Epithelial cell of prostate (primary cell): ENCODE measurements at regions not wholly inside any gene's neighbourhood (a gene's known extent, or its start where the extent isn't known, plus 50 kb on each side); places are given as distances from the start of the nearest gene placed in this dataset.
"Not testable (repeated sequence)": the region's sequence is repeated elsewhere in the genome, so short reads cannot be mapped to it uniquely, and the experiment has no call there.

ENCODE experiments used
- DNase-seq: peaks from one replicate; pipeline ENCODE4 v3.0.0-alpha.2; 2011; ENCODE audit warnings: low read depth, low spot score
- H3K27ac ChIP-seq: fragments of 450-650 bp; 2 replicates; pipeline ENCODE4 v1.5.1; 2017; ENCODE audit warnings: mild to moderate bottlenecking

GRCh38 chr3:40921251-40921650 lies 278.1 kb upstream of the CTNNB1 start:
- no peak for DNase-seq
- no peak overlapping the region for H3K27ac ChIP-seq

DNA sequence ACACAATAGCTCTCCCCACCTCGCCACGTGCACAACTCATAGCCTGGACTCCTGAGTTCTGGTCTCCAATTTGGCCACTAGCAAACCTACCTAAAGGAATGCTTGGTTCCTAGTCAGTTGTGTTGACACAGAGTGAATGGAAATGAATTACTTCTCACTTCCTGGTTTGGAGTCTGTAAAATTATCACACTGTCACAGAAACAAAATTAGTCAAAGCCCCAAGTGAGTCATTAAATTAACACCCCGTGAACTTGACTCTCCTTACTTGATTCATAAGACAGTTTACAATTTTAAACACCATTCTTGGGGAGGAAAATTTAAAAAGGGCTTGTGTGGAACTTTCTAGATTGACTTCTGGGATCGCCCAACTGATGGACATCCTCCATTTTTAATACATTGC lies 276.2 kb upstream of the CTNNB1 start:
- no peak overlapping the region for H3K27ac ChIP-seq
- DNase-seq, result no peak

GRCh38 chr3:40923651-40924050 lies 275.7 kb upstream of the CTNNB1 start:
- DNase-seq, result no peak
- no peak overlapping the region for H3K27ac ChIP-seq

- H3K27ac ChIP-seq, result no peak overlapping the region
- DNase-seq, result no peak
These were observed 274.7 kb upstream of the CTNNB1 start for GRCh38 chr3:40924559-40925141.

GRCh38 chr3:40925231-40925630 lies 274.1 kb upstream of the CTNNB1 start:
- H3K27ac ChIP-seq, result no peak overlapping the region
- no peak for DNase-seq

DNA sequence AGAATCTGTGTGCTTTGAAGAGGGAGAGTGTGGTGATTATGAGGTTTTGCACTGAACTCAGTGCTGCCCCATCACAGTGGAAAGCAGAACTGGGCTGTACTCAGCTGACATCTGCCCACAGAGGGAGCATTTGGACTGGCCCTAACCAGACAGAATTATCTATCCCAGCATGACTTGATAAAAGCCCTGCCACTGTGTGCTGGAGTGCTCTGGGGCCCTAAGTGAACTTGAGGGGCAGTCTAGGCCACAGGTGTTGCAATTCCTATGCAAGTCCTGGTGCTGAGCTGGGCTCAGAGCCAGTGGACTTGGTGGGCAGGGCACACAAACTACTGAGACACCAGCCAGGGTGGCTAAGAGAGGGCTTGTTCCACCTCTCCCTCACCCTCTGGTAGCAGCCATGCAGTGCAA lies 269.2 kb upstream of the CTNNB1 start:
- no peak overlapping the region for H3K27ac ChIP-seq
- no peak for DNase-seq

GRCh38 chr3:40930756-40931155 lies 268.5 kb upstream of the CTNNB1 start:
- no peak for DNase-seq
- H3K27ac ChIP-seq, result no peak overlapping the region

DNA sequence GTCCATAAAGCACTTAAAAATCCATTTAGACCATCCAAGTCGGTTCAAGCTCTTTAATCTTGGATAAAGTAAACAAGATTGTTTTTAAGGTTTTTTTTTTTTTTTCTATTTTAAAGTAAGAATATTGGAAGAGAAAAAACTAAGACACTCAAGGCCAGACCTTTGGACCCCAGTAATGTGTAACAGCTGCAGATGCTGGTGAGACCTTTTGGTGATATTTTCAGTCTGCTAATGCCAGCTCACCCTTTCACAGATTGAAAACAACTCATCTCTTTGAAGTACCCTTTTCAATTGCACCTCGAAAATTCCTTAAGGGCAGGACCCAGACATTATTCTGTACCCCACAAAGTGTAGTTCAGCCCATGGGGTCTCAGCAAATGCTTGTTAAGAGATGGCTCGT lies 260.7 kb upstream of the CTNNB1 start:
- DNase-seq, result no peak
- H3K27ac ChIP-seq, result no peak overlapping the region

DNA sequence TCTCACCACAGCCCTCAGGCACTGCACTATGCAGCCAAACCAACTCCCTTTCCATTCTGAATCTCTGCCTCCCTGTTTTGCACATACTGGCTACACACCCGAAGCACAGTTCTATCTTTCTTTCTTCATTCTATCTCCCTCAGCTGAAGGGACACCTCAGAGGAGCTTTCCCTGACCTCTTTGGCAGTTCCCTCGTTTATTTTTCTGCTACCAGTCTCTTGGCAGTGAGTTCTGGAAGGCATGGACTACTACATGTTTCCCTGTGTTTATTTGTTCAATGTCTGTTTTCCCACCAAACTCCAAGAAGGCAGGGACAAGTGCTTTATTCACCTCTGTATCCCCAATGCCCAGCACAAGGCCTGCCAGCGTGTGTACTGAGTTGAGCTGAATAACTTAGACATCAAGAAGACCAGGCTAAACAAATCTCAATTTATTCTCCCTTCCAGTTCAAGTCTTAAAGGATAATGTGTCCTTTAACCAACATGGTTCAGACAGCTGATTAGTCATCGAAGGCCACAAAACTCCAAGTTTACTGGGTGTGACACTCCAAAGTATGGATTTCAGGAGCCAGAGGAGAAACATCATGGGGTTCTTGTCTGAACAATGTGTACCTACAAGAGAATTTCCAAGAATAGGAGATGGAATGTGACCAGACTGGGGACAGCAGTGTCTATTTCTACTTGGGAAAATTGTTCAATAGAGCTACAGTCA lies 260.1 kb upstream of the CTNNB1 start:
- no peak overlapping the region for H3K27ac ChIP-seq
- no peak for DNase-seq

DNA sequence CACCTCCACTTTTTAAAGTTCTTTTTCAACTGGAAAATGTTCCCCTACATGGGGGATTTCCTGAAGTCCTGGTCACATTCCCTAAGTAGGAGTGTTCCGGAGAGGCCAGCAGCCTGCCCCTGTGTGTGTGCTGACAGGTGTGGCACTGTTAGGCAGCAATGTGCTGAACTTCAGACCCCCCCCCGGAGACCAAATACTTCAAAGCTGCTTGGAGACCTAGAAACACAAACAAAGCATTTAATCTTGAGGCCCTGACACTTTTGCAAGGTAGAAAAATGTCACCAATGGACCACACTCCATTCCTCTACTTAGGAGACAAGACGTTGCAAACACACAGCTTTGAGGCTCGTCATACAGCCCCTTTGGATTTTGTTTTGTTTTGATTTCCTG lies 259.6 kb upstream of the CTNNB1 start:
- H3K27ac ChIP-seq, result no peak overlapping the region
- no peak for DNase-seq

- DNase-seq, result no peak
- H3K27ac ChIP-seq, result no peak overlapping the region
These were observed 258.7 kb upstream of the CTNNB1 start for GRCh38 chr3:40940651-40941050.

GRCh38 chr3:40947022-40947421 lies 252.3 kb upstream of the CTNNB1 start:
- H3K27ac ChIP-seq, DNase-seq: not testable (repeated sequence)

- not testable (repeated sequence) for DNase-seq, H3K27ac ChIP-seq
These were observed 250.0 kb upstream of the CTNNB1 start for GRCh38 chr3:40949347-40949746.

DNA sequence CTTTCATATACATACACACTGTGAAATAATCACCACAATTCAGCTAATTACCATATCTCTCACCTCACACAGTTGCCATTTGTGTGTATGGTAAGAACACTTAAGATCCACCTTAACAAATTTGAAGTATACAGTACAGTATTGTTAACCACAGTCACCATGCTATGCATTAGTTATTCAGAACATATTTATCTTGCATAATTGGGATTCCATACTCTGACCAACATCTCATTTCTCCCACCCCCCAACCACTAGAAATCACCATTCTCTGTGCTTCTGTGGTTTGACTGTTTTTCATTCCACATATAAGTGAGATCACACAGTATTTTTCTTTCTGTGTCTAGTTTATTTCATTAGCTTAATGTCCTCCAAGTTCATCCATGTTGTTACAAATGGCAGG lies 247.7 kb upstream of the CTNNB1 start:
- DNase-seq, result no peak
- no peak overlapping the region for H3K27ac ChIP-seq

GRCh38 chr3:40961104-40961857 lies 238.0 kb upstream of the CTNNB1 start:
- DNase-seq, result no peak
- H3K27ac ChIP-seq, result no peak overlapping the region

DNA sequence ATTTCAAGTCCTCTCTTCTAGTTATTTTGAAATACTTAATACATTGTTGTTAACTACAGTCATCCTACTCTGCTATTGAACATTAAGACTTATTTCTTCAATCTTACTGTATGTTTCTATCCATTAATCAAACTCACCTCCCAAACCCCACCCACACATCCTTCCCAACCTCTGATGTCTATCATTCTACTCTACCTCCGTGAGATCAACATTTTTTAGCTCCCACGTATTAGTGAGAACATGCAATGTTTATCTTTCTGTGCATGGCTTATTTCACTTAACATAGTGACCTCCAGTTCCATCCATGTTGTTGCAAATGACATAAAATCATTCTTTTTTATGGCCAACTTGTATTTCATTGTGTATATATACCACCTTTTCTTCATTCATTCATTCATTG lies 236.6 kb upstream of the CTNNB1 start:
- DNase-seq, result no peak
- H3K27ac ChIP-seq, result no peak overlapping the region

GRCh38 chr3:40968666-40969065 lies 230.6 kb upstream of the CTNNB1 start:
- DNase-seq, result no peak
- no peak overlapping the region for H3K27ac ChIP-seq

GRCh38 chr3:40969341-40969740 lies 230.0 kb upstream of the CTNNB1 start:
- no peak for DNase-seq

DNA sequence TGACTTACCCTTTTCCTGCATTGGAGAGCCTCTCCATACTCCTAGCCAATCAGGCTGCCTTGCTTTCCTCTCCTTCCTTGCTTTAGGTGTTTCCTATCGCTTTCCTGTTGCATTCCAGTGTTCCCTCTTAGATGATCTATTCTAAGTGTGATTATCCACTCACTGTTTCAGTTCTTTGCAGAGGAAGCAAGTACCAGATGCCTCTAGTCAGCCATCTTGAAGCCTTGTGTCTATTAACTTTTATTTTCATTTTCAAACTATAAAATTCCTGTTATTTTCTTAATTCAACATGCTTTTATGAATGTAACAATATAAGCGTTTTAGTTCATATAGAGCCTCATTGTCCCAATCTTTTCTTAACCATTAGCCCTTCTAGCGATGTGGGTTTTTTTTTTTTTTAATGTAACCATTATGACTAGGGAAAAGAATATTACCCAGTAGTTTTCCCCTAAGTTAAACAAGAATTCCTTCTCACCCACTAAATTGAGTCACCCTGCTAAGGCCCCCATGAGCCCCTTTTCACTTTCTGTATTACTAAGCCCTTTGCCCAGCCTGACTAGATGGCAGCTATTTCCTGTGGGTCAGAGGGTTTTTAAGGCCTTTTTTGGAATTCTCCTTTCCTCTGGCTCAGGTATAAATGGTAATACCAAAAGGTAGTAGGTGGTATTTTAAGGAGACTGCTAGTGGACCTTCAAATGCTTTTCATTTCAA lies 229.4 kb upstream of the CTNNB1 start:
- H3K27ac ChIP-seq, result no peak overlapping the region
- no peak for DNase-seq

More at GRCh38 chr3:40969341-40969740, 230.0 kb upstream of the CTNNB1 start:
- H3K27ac ChIP-seq, result no peak overlapping the region

DNA sequence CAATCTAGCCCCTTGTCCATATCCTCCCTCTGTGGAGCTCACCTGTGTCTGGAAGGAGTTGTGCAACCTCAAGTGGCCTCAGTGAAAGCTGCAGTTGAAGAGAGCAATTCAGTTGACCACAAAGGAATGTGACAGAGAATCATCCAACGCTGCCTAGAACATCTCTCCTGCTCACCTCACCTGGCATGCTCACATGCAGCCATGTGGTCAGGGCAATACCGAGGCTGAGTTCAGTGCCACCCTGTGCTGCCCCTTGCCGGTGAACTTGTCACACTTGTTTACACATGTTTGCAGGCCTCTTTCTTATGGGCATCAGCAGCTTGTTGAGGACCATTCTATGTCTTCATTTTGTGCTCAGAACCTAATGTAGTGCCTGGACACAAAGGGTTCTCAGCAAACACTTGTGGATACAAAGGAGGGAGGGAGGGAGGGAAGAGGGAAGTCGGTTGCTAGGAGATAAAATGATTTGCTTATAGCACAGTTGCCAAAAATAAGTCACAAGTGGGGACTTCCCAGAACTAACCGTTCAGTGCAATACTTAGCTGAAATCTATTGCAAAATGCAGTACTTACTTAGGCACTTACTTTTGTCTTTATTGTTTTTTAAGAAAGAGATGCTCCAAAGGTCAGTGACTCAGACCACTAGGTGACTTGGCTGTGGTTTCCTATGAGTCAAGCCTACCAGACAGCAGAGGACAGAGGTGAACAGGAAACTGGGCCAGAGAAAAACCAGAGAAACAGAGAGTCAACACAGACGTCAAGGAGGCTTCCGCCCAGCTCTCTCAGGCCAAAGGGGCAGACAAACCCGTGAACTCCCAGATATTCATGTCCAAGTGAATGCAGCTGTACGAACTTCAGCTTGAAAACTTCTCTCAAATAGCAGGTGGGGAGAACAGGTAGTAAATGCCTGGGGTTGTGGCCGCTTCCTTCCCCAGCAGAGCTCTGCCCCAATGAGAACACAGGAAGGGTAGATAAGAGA lies 227.8 kb upstream of the CTNNB1 start:
- DNase-seq, result peak; percentile 85
- peak overlapping the region; percentile 49 for H3K27ac ChIP-seq
